DOHH2 (cell line): ENCODE measurements at regions not wholly inside any gene's neighbourhood (a gene's known extent, or its start where the extent isn't known, plus 50 kb on each side); places are given as distances from the start of the nearest gene placed in this dataset.

ENCODE experiments used
- H3F3A ChIP-seq: fragments of 200-600 bp; sonication (generic), shearing (Covaris generic); 2 replicates; pipeline ENCODE4 v1.6.0; 2016; ENCODE audit warnings: antibody characterized with exemption, mild to moderate bottlenecking; ENCODE audit not compliant: control insufficient read depth, insufficient read depth
- H3K27ac ChIP-seq: fragments of 200-600 bp; sonication (generic); 2 replicates; pipeline ENCODE4 v1.5.1; 2014; ENCODE audit warnings: low read depth, mild to moderate bottlenecking, low read length, moderate library complexity
- H3K27me3 ChIP-seq: fragments of 200-600 bp; sonication (generic); 2 replicates; pipeline ENCODE4 v1.6.1; 2014; ENCODE audit warnings: mild to moderate bottlenecking, low read length, mixed read lengths; ENCODE audit not compliant: control insufficient read depth
- H3K36me3 ChIP-seq: fragments of 200-600 bp; sonication (generic); 2 replicates; pipeline ENCODE4 v1.6.1; 2014; ENCODE audit warnings: mild to moderate bottlenecking, low read length, moderate library complexity, mixed read lengths; ENCODE audit not compliant: control insufficient read depth
- H3K4me1 ChIP-seq: fragments of 200-600 bp; sonication (generic); 2 replicates; pipeline ENCODE4 v1.6.1; 2014; ENCODE audit warnings: mild to moderate bottlenecking, low read length, mixed read lengths; ENCODE audit not compliant: control insufficient read depth
- H3K4me2 ChIP-seq: fragments of 200-600 bp; sonication (generic); 2 replicates; pipeline ENCODE4 v1.6.0; 2014; ENCODE audit warnings: mild to moderate bottlenecking, low read length, moderate library complexity
- H3K4me3 ChIP-seq: fragments of 200-600 bp; sonication (generic); 2 replicates; pipeline ENCODE4 v1.5.1; 2014; ENCODE audit warnings: mild to moderate bottlenecking, low read length, mixed read lengths
- H3K79me2 ChIP-seq: fragments of 200-600 bp; sonication (generic); 2 replicates; pipeline ENCODE4 v1.6.1; 2014; ENCODE audit warnings: mild to moderate bottlenecking, low read length, mixed read lengths; ENCODE audit not compliant: control insufficient read depth
- H3K9me2 ChIP-seq: fragments of 200-600 bp; sonication (generic); replicated peaks from 2 replicates; pipeline ENCODE4 v1.6.1; 2014; ENCODE audit warnings: mild to moderate bottlenecking, low read length, mixed read lengths; ENCODE audit not compliant: control insufficient read depth
- H3K9me3 ChIP-seq: fragments of 200-600 bp; sonication (generic); 2 replicates; pipeline ENCODE4 v1.6.1; 2014; ENCODE audit warnings: antibody characterized with exemption, low read length, mixed read lengths; ENCODE audit not compliant: control insufficient read depth, insufficient read depth
- H4K20me1 ChIP-seq: fragments of 200-600 bp; sonication (generic); 2 replicates; pipeline ENCODE4 v1.6.0; 2014; ENCODE audit warnings: low read depth, mild to moderate bottlenecking, antibody characterized with exemption, low read length, moderate library complexity; ENCODE audit not compliant: control insufficient read depth, insufficient read depth
- CTCF ChIP-seq: fragments of 200-600 bp; sonication (generic); IDR thresholded peaks from one replicate; pipeline ENCODE4 v1.5.1; 2014; ENCODE audit warnings: antibody characterized with exemption, mild to moderate bottlenecking, low read depth, low read length; ENCODE audit not compliant: poor library complexity, severe bottlenecking
- EZH2phosphoT487 ChIP-seq: fragments of 200-600 bp; sonication (generic); IDR thresholded peaks from 2 replicates; pipeline ENCODE4 v1.6.1; 2017; ENCODE audit warnings: borderline replicate concordance, mild to moderate bottlenecking, antibody characterized with exemption, low read length, moderate library complexity, mixed read lengths

GRCh38 chr12:46915836-46916235 lies 90.0 kb upstream of the SLC38A4 start:
- Histone ChIP-seq H3K27me3 (no peaks in the 10 kb centered on the region), H3K27ac (no peak overlapping the region), H3K36me3 (no peaks in the 10 kb centered on the region), H3K4me3 (no peak overlapping the region), H3K9me2 (no peaks in the 10 kb centered on the region), H3K79me2 (no peaks in the 10 kb centered on the region), H4K20me1 (no peaks in the 10 kb centered on the region), H3K4me1 (no peaks in the 10 kb centered on the region), H3K9me3 (no peaks in the 10 kb centered on the region), H3F3A (no peaks in the 10 kb centered on the region), H3K4me2 (no peak overlapping the region)
- TF ChIP-seq EZH2phosphoT487 (no peak), CTCF (no peak)

- Histone ChIP-seq H3F3A (no peaks in the 10 kb centered on the region), H3K79me2 (no peaks in the 10 kb centered on the region), H3K4me2 (no peak overlapping the region), H3K9me3 (no peaks in the 10 kb centered on the region), H3K36me3 (no peaks in the 10 kb centered on the region), H3K27me3 (no peaks in the 10 kb centered on the region), H3K4me3 (no peak overlapping the region), H4K20me1 (no peaks in the 10 kb centered on the region), H3K9me2 (no peaks in the 10 kb centered on the region), H3K27ac (no peak overlapping the region), H3K4me1 (no peaks in the 10 kb centered on the region)
- TF ChIP-seq CTCF (no peak), EZH2phosphoT487 (no peak)
Observed at GRCh38 chr12:46916796-46917419, 91.1 kb upstream of the SLC38A4 start.

- no peaks in the 10 kb centered on the region for H3K27me3 ChIP-seq
- H3F3A ChIP-seq, result no peaks in the 10 kb centered on the region
- H3K4me1 ChIP-seq, result no peaks in the 10 kb centered on the region
- no peak overlapping the region for H3K27ac ChIP-seq
- no peaks in the 10 kb centered on the region for H3K9me3 ChIP-seq
- H3K4me2 ChIP-seq, result no peak overlapping the region
- H3K4me3 ChIP-seq, result no peak overlapping the region
- TF ChIP-seq CTCF (no peak), EZH2phosphoT487 (no peak)
- H3K9me2 ChIP-seq, result no peaks in the 10 kb centered on the region
- no peaks in the 10 kb centered on the region for H3K79me2 ChIP-seq
- H3K36me3 ChIP-seq, result no peaks in the 10 kb centered on the region
- no peaks in the 10 kb centered on the region for H4K20me1 ChIP-seq
Observed at GRCh38 chr12:46917821-46918220, 92.0 kb upstream of the SLC38A4 start.
